ENCODE measurements at regions not wholly inside any gene's neighbourhood (a gene's known extent, or its start where the extent isn't known, plus 50 kb on each side); places are given as distances from the start of the nearest gene placed in this dataset.

GRCh38 chr3:147540921-147541320, 131.8 kb downstream of the ZIC1 start:
- H4K91ac ChIP-seq (ENCODE audit: insufficient read depth, low read depth, low read length): no peak overlapping the region
- H2AFZ ChIP-seq (replicated peaks; ENCODE audit: low read length, poor library complexity): no peak overlapping the region
- H3K27ac ChIP-seq (ENCODE audit: insufficient read depth, low read length): no peak overlapping the region
- intact Hi-C loops (cut with micrococcal nuclease): no loop called here
- no peaks in the 10 kb centered on the region for H3K9me1 ChIP-seq (ENCODE audit: insufficient read depth, low read length)
- no peak overlapping the region for H4K5ac ChIP-seq (ENCODE audit: low read depth, low read length)
- no peaks in the 10 kb centered on the region for H4K20me1 ChIP-seq (ENCODE audit: insufficient read depth, low read length)
- CTCF ChIA-PET: no interaction called here
- POLR2A ChIA-PET (ENCODE audit: unreplicated experiment): no interaction called here
- no peaks in the 10 kb centered on the region for H3K27me3 ChIP-seq (ENCODE audit: control insufficient read depth, insufficient read depth, low read length)
- H3K9me3 ChIP-seq (ENCODE audit: control insufficient read depth, insufficient read depth, low read length): no peaks in the 10 kb centered on the region
- no peaks in the 10 kb centered on the region for H3K79me1 ChIP-seq (ENCODE audit: low read depth in 1 of 2, low read length in 2 of 2)
- no peak for ATAC-seq (ENCODE audit: low read depth)
- H3K36me3 ChIP-seq (ENCODE audit: control insufficient read depth, insufficient read depth, low read length): no peaks in the 10 kb centered on the region
- TF ChIP-seq, protein P1, sequence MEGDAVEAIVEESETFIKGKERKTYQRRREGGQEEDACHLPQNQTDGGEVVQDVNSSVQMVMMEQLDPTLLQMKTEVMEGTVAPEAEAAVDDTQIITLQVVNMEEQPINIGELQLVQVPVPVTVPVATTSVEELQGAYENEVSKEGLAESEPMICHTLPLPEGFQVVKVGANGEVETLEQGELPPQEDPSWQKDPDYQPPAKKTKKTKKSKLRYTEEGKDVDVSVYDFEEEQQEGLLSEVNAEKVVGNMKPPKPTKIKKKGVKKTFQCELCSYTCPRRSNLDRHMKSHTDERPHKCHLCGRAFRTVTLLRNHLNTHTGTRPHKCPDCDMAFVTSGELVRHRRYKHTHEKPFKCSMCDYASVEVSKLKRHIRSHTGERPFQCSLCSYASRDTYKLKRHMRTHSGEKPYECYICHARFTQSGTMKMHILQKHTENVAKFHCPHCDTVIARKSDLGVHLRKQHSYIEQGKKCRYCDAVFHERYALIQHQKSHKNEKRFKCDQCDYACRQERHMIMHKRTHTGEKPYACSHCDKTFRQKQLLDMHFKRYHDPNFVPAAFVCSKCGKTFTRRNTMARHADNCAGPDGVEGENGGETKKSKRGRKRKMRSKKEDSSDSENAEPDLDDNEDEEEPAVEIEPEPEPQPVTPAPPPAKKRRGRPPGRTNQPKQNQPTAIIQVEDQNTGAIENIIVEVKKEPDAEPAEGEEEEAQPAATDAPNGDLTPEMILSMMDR (conservative IDR thresholded peaks at IDR 0.05; ENCODE audit: low read depth, low read length): no peak
- TF ChIP-seq SMC3 (IDR thresholded peaks at IDR 0.05; ENCODE audit: low read depth, low read length): no peak
- TF ChIP-seq USF2 (IDR thresholded peaks at IDR 0.05; ENCODE audit: low read depth, low read length): no peak
- TF ChIP-seq RCOR1 (IDR thresholded peaks at IDR 0.05; ENCODE audit: insufficient replicate concordance, low read length): no peak
- TF ChIP-seq CEBPB (IDR thresholded peaks at IDR 0.05; ENCODE audit: low read depth, low read length): no peak
- H3K4ac ChIP-seq (ENCODE audit: low read depth, low read length): no peak overlapping the region
- no peak overlapping the region for H2BK5ac ChIP-seq (ENCODE audit: low read depth, low read length, poor library complexity, severe bottlenecking)
- H3K4me3 ChIP-seq (ENCODE audit: insufficient read depth, low read depth, low read length): no peak overlapping the region
- no peak overlapping the region for H3K18ac ChIP-seq (ENCODE audit: low read depth, low read length)
- no peak overlapping the region for H2AK9ac ChIP-seq (replicated peaks; ENCODE audit: low read depth, low read length, poor library complexity)
- no peak overlapping the region for H3K4me2 ChIP-seq (ENCODE audit: low read depth, low read length)
- no TSS peak for BruUV-seq (replicated peaks)
- H2BK120ac ChIP-seq (ENCODE audit: low read depth, low read length): no peak overlapping the region
- no peaks in the 10 kb centered on the region for H3K4me1 ChIP-seq (ENCODE audit: control insufficient read depth, insufficient read depth, low read length)
- in situ Hi-C loops (cut with MboI; ENCODE audit: low sequenced_read_pairs): no loop called here
- H3K56ac ChIP-seq (ENCODE audit: extremely low read depth, insufficient read depth, low read length): no peak overlapping the region
- no peak for DNase-seq
- H2BK15ac ChIP-seq (ENCODE audit: low read depth, low read length): no peak overlapping the region
- no peak overlapping the region for H3K23ac ChIP-seq (ENCODE audit: low read depth, low read length)
- dilution Hi-C loops (cut with HindIII; ENCODE audit: low sequenced_read_pairs, unreplicated experiment): no loop called here
- H2AK5ac ChIP-seq (ENCODE audit: low read depth, low read length): no peak overlapping the region
- no peak overlapping the region for H4K8ac ChIP-seq (ENCODE audit: low read depth in 2 of 2, low read length in 2 of 2)
- no peak overlapping the region for H2BK20ac ChIP-seq (ENCODE audit: low read depth, low read length)
- H3K9ac ChIP-seq (ENCODE audit: low read depth, low read length): no peak overlapping the region
- H3K14ac ChIP-seq (replicated peaks; ENCODE audit: low read depth, low read length): no peak overlapping the region

Data from IMR-90 (cell line).